DND-41 (cell line): ENCODE measurements at regions not wholly inside any gene's neighbourhood (a gene's known extent, or its start where the extent isn't known, plus 50 kb on each side); places are given as distances from the start of the nearest gene placed in this dataset.

Experiments used
- CTCF ChIP-seq: IDR thresholded peaks from 2 replicates; pipeline ENCODE4 v1.5.1; 2012; ENCODE audit warnings: borderline replicate concordance, low read length, moderate library complexity, mild to moderate bottlenecking; ENCODE audit not compliant: poor library complexity, severe bottlenecking; ENCODE audit errors: extremely low read depth
- EZH2 ChIP-seq: IDR thresholded peaks from 3 replicates; pipeline ENCODE4 v1.6.1; 2012; ENCODE audit warnings: borderline replicate concordance, low read depth, mild to moderate bottlenecking, moderate library complexity, low read length, inconsistent platforms; ENCODE audit not compliant: severe bottlenecking

- TF ChIP-seq CTCF (no peak), EZH2 (no peak)
Observed at GRCh38 chrX:98071331-98071730, 1187.6 kb downstream of the RPA4 start.
